H1 (cell line): ENCODE measurements at regions not wholly inside any gene's neighbourhood (a gene's known extent, or its start where the extent isn't known, plus 50 kb on each side); places are given as distances from the start of the nearest gene placed in this dataset.

ENCODE experiments used
- CTCF ChIA-PET: fragments of 300-600 bp; sonication (Branson Sonifier 250); formaldehyde crosslinking; loops from one replicate; lab custom pipeline; 2021; ENCODE audit not compliant: partially characterized antibody; lab: Charles Lee
- POLR2A ChIA-PET: fragments of 300-600 bp; sonication (Branson Sonifier 250); formaldehyde crosslinking; loops from one replicate; lab custom pipeline; 2021; ENCODE audit warnings: inconsistent platforms; ENCODE audit not compliant: partially characterized antibody; lab: Charles Lee
- DNase-seq, 2 experiments: peaks; one replicate each; pipeline versions ENCODE4 v3.0.0 to v3.0.0-alpha.2; 2010 to 2022; ENCODE audit warnings: low spot score in 2 of 2, low read depth in 1 of 2, mixed read lengths in 1 of 2
- FAIRE-seq: peaks from 2 replicates; lab custom pipeline; 2011; peaks lifted over from hg19 to GRCh38; lab: Jason Lieb, UNC
- H2AFZ ChIP-seq: 2 replicates; pipeline ENCODE4 v1.8.1; 2012; ENCODE audit warnings: low read length, inconsistent platforms
- H2AK5ac ChIP-seq: 2 replicates; pipeline ENCODE4 v1.6.1; 2013; ENCODE audit warnings: low read depth, low read length
- H2BK120ac ChIP-seq: replicated peaks from 2 replicates; pipeline ENCODE3; 2013; ENCODE audit warnings: low read depth, low read length, inconsistent platforms
- H2BK12ac ChIP-seq: 2 replicates; pipeline ENCODE4 v1.6.1; 2013; ENCODE audit warnings: low read depth, low read length
- H2BK15ac ChIP-seq: 2 replicates; pipeline ENCODE4 v1.6.1; 2013; ENCODE audit warnings: low read length
- H2BK20ac ChIP-seq: 2 replicates; pipeline ENCODE4 v1.6.1; 2013; ENCODE audit warnings: low read length
- H2BK5ac ChIP-seq: 2 replicates; pipeline ENCODE4 v1.6.1; 2013; ENCODE audit warnings: low read depth, low read length
- H3K14ac ChIP-seq: 2 replicates; pipeline ENCODE4 v1.6.1; 2013; ENCODE audit warnings: inconsistent platforms; ENCODE audit not compliant: insufficient read length
- H3K18ac ChIP-seq: 2 replicates; pipeline ENCODE4 v1.6.1; 2013; ENCODE audit warnings: low read length; ENCODE audit errors: extremely low read depth
- H3K23ac ChIP-seq: 2 replicates; pipeline ENCODE4 v1.6.1; 2013; ENCODE audit warnings: inconsistent platforms; ENCODE audit not compliant: insufficient read length
- H3K23me2 ChIP-seq: 2 replicates; pipeline ENCODE4 v1.6.1; 2013; ENCODE audit warnings: low read depth, low read length
- H3K27ac ChIP-seq: 2 replicates; pipeline ENCODE4 v1.6.1; 2011; ENCODE audit warnings: low read depth, low read length, inconsistent platforms
- H3K27me3 ChIP-seq, 4 experiments: replicated peaks in 1 of 4; 1 replicate in 1 of 4; 2 replicates in 3 of 4; pipeline versions ENCODE4 v1.6.1 to v1.8.1; 2011 to 2013; ENCODE audit warnings: low read length in 3 of 4, mild to moderate bottlenecking in 3 of 4, inconsistent platforms in 2 of 4, mixed read lengths in 2 of 4, moderate library complexity in 1 of 4; ENCODE audit not compliant: control insufficient read depth in 3 of 4, insufficient read depth in 3 of 4; ENCODE audit errors: extremely low read depth in 1 of 4
- H3K36me3 ChIP-seq, 4 experiments: 2 replicates each; pipeline versions ENCODE4 v1.6.1 to v1.8.1; 2011 to 2013; ENCODE audit warnings: mild to moderate bottlenecking in 4 of 4, low read length in 3 of 4, moderate library complexity in 2 of 4, control low read depth in 1 of 4, inconsistent platforms in 1 of 4; ENCODE audit not compliant: insufficient read depth in 4 of 4, control insufficient read depth in 2 of 4
- H3K4ac ChIP-seq: replicated peaks from 2 replicates; pipeline ENCODE3; 2013; ENCODE audit warnings: low read length, low read depth, mixed read lengths, inconsistent platforms; ENCODE audit not compliant: insufficient read length
- H3K4me1 ChIP-seq, 4 experiments: replicated peaks in 1 of 4; 1 replicate in 1 of 4; 2 replicates in 3 of 4; pipeline versions ENCODE4 v1.6.1 to v1.8.1; 2011 to 2013; ENCODE audit warnings: low read length in 3 of 4, inconsistent platforms in 2 of 4, mixed read lengths in 1 of 4; ENCODE audit not compliant: insufficient read depth in 4 of 4, control insufficient read depth in 3 of 4
- H3K4me2 ChIP-seq, 2 experiments: 2 replicates each; pipeline versions ENCODE4 v1.6.1 to v1.8.1; 2011 to 2013; ENCODE audit warnings: low read depth in 2 of 2, low read length in 2 of 2, control low read depth in 1 of 2, inconsistent platforms in 1 of 2, mild to moderate bottlenecking in 1 of 2; ENCODE audit not compliant: insufficient read depth in 1 of 2
- H3K4me3 ChIP-seq, 4 experiments: fragments of 200-600, 300-600 bp in 1 of 4; sonication (generic), shearing (Covaris generic), sonication (Bioruptor Twin) in 1 of 4; 2 replicates each; pipeline versions ENCODE4 v1.5.1 to v1.8.1; 2011 to 2016; ENCODE audit warnings: low read length in 4 of 4, low read depth in 3 of 4, control low read depth in 2 of 4, inconsistent platforms in 2 of 4, mild to moderate bottlenecking in 2 of 4, mixed read lengths in 1 of 4, moderate library complexity in 1 of 4; ENCODE audit not compliant: insufficient read depth in 2 of 4; ENCODE audit errors: extremely low read depth in 1 of 4
- H3K56ac ChIP-seq: replicated peaks from 2 replicates; pipeline ENCODE3; 2013; ENCODE audit warnings: low read depth, mild to moderate bottlenecking, mixed read lengths, low read length, inconsistent platforms; ENCODE audit not compliant: insufficient read length
- H3K79me1 ChIP-seq: 2 replicates; pipeline ENCODE4 v1.6.1; 2013; ENCODE audit warnings: low read depth, low read length, control low read depth
- H3K79me2 ChIP-seq, 2 experiments: 2 replicates each; pipeline versions ENCODE4 v1.6.1 to v1.8.1; 2012 to 2013; ENCODE audit warnings: low read length in 2 of 2, mild to moderate bottlenecking in 2 of 2, inconsistent platforms in 1 of 2; ENCODE audit not compliant: insufficient read depth in 2 of 2, control insufficient read depth in 1 of 2
- H3K9ac ChIP-seq, 4 experiments: replicated peaks in 1 of 4; 1 replicate in 1 of 4; 2 replicates in 3 of 4; pipeline versions ENCODE4 v1.6.1 to v1.8.1; 2011 to 2013; ENCODE audit warnings: low read depth in 3 of 4, low read length in 3 of 4, control low read depth in 2 of 4, mild to moderate bottlenecking in 2 of 4, moderate library complexity in 2 of 4, inconsistent platforms in 1 of 4; ENCODE audit errors: extremely low read depth in 1 of 4
- H3K9me3 ChIP-seq, 2 experiments: 2 replicates each; pipeline versions ENCODE4 v1.6.1 to v1.8.1; 2012 to 2013; ENCODE audit warnings: mild to moderate bottlenecking in 2 of 2, moderate library complexity in 2 of 2, control low read depth in 1 of 2, inconsistent platforms in 1 of 2, low read depth in 1 of 2, low read length in 1 of 2, mixed read lengths in 1 of 2; ENCODE audit not compliant: insufficient read depth in 2 of 2
- H4K20me1 ChIP-seq, 2 experiments: replicated peaks in 1 of 2; 2 replicates each; pipeline versions ENCODE3 to v1.8.1; 2011 to 2013; ENCODE audit warnings: inconsistent platforms in 2 of 2, low read length in 2 of 2, mild to moderate bottlenecking in 1 of 2; ENCODE audit not compliant: insufficient read depth in 2 of 2, control insufficient read depth in 1 of 2
- H4K5ac ChIP-seq: 2 replicates; pipeline ENCODE4 v1.6.1; 2013; ENCODE audit warnings: low read length, low read depth, mixed read lengths, inconsistent platforms; ENCODE audit not compliant: insufficient read length
- H4K8ac ChIP-seq: 2 replicates; pipeline ENCODE4 v1.8.0; 2013; ENCODE audit warnings: mild to moderate bottlenecking, moderate library complexity, low read length, inconsistent platforms; ENCODE audit not compliant: insufficient read depth; ENCODE audit errors: extremely low read depth
- H4K91ac ChIP-seq: replicated peaks from 2 replicates; pipeline ENCODE3; 2013; ENCODE audit warnings: low read length, mixed read lengths, inconsistent platforms; ENCODE audit not compliant: insufficient read length
- EGR1 ChIP-seq: IDR thresholded peaks from 2 replicates; pipeline ENCODE4 v1.6.1; 2011; ENCODE audit warnings: low read depth, low read length, borderline replicate concordance
- RFX5 ChIP-seq: IDR thresholded peaks from 2 replicates; pipeline ENCODE4 v1.6.1; 2011; ENCODE audit warnings: low read depth, low read length, improper control_type of control experiment, borderline replicate concordance
- SP4 ChIP-seq: IDR thresholded peaks from 2 replicates; pipeline ENCODE4 v1.6.1; 2012; ENCODE audit warnings: low read length, inconsistent platforms
- WGBS, 2 experiments: shearing (Covaris generic) in 1 of 2; methylation state at CpG; one replicate each; pipeline versions ENCODE4 v1.1.6 to v1.1.7; 2013 to 2015; ENCODE audit warnings: low lambda C conversion rate in 2 of 2, mixed read lengths in 2 of 2, inconsistent platforms in 1 of 2, low coverage in 1 of 2, missing lambda C conversion rate in 1 of 2; ENCODE audit not compliant: insufficient replicate concordance in 2 of 2, insufficient coverage in 1 of 2, insufficient read length in 1 of 2; ENCODE audit errors: extremely low coverage in 1 of 2, missing lambda C conversion rate in 1 of 2; 5-methylcytosine and 5-hydroxymethylcytosine counted together
- TF ChIP-seq, protein P1 (sequence below): IDR thresholded peaks from 2 replicates; pipeline ENCODE4 v1.6.1; 2012; ENCODE audit warnings: inconsistent platforms

DNA sequence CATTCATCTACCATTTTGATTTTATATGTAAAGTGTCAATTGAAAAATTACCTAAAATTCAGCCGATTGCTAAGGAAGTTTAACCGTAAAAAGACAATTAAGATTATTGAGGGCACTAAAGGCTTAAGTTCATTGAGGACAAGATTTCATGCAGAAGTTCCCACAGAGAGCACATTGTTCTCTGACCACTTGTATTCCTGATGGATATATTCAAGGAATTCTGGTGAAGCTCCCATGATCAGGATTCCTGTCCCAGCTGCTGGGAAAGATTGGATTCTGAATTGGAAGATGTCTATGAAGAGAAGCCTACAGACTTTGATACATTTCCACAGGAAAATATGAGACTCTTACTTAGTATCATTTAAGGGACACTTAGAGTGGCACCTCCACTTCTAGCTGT is 209.2 kb upstream of the KCTD3 start:
- CTCF ChIA-PET = interaction anchor here (0.5 kb wide), 1 partner anchor 533 kb away, joined by 3 read pairs; no protein-coding TSS in a partner anchor
- DNase-seq = no peak
- no peak overlapping the region for H4K5ac ChIP-seq

More for the DNA sequence above, 209.2 kb upstream of the KCTD3 start:
- POLR2A ChIA-PET = no interaction called here
- no peak overlapping the region for H3K4me3 ChIP-seq
- no peak for FAIRE-seq
- H3K14ac ChIP-seq = no peak overlapping the region
- no peak overlapping the region for H3K18ac ChIP-seq
- H3K9me3 ChIP-seq = no peaks in the 10 kb centered on the region
- H3K56ac ChIP-seq = no peak overlapping the region
- no peaks in the 10 kb centered on the region for H3K36me3 ChIP-seq
- H2BK15ac ChIP-seq = no peak overlapping the region
- no peak overlapping the region for H4K8ac ChIP-seq
- H4K20me1 ChIP-seq = no peaks in the 10 kb centered on the region
- 94% methylated on average over 2 of the region's 2 CpGs; no CpG with 5 or more reads in 1 of the 2 experiments for WGBS, 2 experiments
- H3K23me2 ChIP-seq = no peaks in the 10 kb centered on the region
- no peak overlapping the region for H3K4me2 ChIP-seq
- H3K79me2 ChIP-seq = no peaks in the 10 kb centered on the region
- no peak overlapping the region for H3K23ac ChIP-seq
- H3K79me1 ChIP-seq = no peaks in the 10 kb centered on the region
- no peaks in the 10 kb centered on the region for H3K4me1 ChIP-seq
- no peak overlapping the region for H3K27ac ChIP-seq
- H3K4ac ChIP-seq = no peak overlapping the region
- no peak overlapping the region for H2AFZ ChIP-seq
- H3K27me3 ChIP-seq = no peaks in the 10 kb centered on the region
- no peak overlapping the region for H2BK5ac ChIP-seq
- H3K9ac ChIP-seq = no peak overlapping the region
- H2BK20ac ChIP-seq = no peak overlapping the region
- TF ChIP-seq RFX5 (no peak), SP4 (no peak), EGR1 (no peak)
- TF ChIP-seq, protein P1, sequence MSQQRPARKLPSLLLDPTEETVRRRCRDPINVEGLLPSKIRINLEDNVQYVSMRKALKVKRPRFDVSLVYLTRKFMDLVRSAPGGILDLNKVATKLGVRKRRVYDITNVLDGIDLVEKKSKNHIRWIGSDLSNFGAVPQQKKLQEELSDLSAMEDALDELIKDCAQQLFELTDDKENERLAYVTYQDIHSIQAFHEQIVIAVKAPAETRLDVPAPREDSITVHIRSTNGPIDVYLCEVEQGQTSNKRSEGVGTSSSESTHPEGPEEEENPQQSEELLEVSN = no peak
- TF ChIP-seq, all 59 proteins: peak for 0
- Histone ChIP-seq H2BK120ac (no peak overlapping the region), H2AK5ac (no peak overlapping the region), H4K91ac (no peak overlapping the region), H2BK12ac (no peak overlapping the region)
